Chondrocyte (in vitro differentiated cells): ENCODE measurements at regions not wholly inside any gene's neighbourhood (a gene's known extent, or its start where the extent isn't known, plus 50 kb on each side); places are given as distances from the start of the nearest gene placed in this dataset.

Experiments used
- DNase-seq: peaks from one replicate; pipeline ENCODE4 v3.0.0; 2021; ENCODE audit warnings: mixed read lengths, low spot score
- H3K27ac Mint-ChIP-seq: one replicate; pipeline ENCODE4 v1.8.0; 2021; ENCODE audit warnings: mild to moderate bottlenecking, moderate library complexity, mixed read lengths; ENCODE audit not compliant: unreplicated experiment
- H3K27me3 Mint-ChIP-seq: 2 replicates; pipeline ENCODE4 v1.8.0; 2021; ENCODE audit warnings: low read depth, mixed read lengths
- H3K36me3 Mint-ChIP-seq: 2 replicates; pipeline ENCODE4 v1.8.0; 2021; ENCODE audit warnings: low read depth, mixed read lengths
- H3K4me1 Mint-ChIP-seq: 2 replicates; pipeline ENCODE4 v1.8.0; 2021; ENCODE audit warnings: low read depth, mild to moderate bottlenecking, mixed read lengths
- H3K4me3 Mint-ChIP-seq: one replicate; pipeline ENCODE4 v1.8.0; 2021; ENCODE audit warnings: mild to moderate bottlenecking, moderate library complexity, mixed read lengths; ENCODE audit not compliant: unreplicated experiment
- H3K9me3 Mint-ChIP-seq: 2 replicates; pipeline ENCODE4 v1.8.0; 2021; ENCODE audit warnings: low read depth, mixed read lengths
- TF ChIP-seq, protein P1 (sequence below): fragments of 200-600 bp; sonication (generic); IDR thresholded peaks from 2 replicates; pipeline ENCODE4 v1.5.0; 2021; ENCODE audit warnings: antibody characterized with exemption, mild to moderate bottlenecking, moderate library complexity

DNA sequence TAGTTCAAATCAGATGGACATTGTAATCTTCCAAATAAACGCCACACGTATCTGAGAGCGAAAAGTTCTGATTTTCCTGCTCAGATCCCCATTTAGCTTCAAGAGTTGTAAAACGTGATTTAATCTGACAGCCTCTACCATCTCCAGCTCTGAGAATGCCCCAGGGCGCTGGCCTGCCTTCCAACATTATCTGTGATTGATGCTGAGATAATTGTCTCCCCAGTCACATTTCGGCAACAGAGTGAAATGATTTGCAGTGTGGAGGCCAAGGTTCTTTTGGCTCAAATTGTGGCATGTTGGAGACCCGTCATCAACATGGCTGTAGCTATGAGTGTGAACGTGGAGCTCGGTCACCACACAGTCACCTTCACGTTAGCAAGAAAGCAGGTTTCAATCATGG, 283.4 kb downstream of the BRD1 start:
- peaks cover 3% of the 10 kb centered on the region for H3K9me3 Mint-ChIP-seq
- TF ChIP-seq, protein P1, sequence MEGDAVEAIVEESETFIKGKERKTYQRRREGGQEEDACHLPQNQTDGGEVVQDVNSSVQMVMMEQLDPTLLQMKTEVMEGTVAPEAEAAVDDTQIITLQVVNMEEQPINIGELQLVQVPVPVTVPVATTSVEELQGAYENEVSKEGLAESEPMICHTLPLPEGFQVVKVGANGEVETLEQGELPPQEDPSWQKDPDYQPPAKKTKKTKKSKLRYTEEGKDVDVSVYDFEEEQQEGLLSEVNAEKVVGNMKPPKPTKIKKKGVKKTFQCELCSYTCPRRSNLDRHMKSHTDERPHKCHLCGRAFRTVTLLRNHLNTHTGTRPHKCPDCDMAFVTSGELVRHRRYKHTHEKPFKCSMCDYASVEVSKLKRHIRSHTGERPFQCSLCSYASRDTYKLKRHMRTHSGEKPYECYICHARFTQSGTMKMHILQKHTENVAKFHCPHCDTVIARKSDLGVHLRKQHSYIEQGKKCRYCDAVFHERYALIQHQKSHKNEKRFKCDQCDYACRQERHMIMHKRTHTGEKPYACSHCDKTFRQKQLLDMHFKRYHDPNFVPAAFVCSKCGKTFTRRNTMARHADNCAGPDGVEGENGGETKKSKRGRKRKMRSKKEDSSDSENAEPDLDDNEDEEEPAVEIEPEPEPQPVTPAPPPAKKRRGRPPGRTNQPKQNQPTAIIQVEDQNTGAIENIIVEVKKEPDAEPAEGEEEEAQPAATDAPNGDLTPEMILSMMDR, result no peak

DNA sequence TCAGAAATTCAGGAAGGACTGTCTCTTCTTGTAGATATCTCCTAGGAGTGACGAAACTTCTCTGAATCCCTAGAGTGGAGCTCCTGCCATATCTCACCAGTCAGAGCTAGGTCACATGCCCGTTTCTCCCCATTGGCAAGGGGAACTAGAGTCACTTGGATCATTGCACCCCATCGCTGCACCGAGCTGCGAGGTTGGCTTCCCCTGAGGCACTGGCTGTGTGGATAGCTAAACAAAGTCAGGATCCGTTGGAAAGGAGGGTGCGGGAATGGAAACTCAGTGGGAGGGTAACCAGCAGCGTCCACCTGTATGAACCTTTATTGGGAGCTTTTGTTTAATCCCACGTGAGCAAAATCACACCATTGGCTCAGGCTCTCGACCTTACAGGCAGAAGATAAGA, 283.8 kb downstream of the BRD1 start:
- Mint-ChIP-seq H3K27ac (no peak overlapping the region), H3K36me3 (no peaks in the 10 kb centered on the region), H3K4me3 (no peak overlapping the region), H3K27me3 (peaks cover 7% of the 10 kb centered on the region), H3K9me3 (peaks cover 3% of the 10 kb centered on the region), H3K4me1 (no peaks in the 10 kb centered on the region)
- TF ChIP-seq, protein P1, result no peak
- no peak for DNase-seq

More for the DNA sequence above, 283.4 kb downstream of the BRD1 start:
- no peak for DNase-seq
- no peak overlapping the region for H3K27ac Mint-ChIP-seq
- H3K4me3 Mint-ChIP-seq, result no peak overlapping the region
- peaks cover 4% of the 10 kb centered on the region for H3K27me3 Mint-ChIP-seq
- H3K36me3 Mint-ChIP-seq, result no peaks in the 10 kb centered on the region
- H3K4me1 Mint-ChIP-seq, result no peaks in the 10 kb centered on the region

DNA sequence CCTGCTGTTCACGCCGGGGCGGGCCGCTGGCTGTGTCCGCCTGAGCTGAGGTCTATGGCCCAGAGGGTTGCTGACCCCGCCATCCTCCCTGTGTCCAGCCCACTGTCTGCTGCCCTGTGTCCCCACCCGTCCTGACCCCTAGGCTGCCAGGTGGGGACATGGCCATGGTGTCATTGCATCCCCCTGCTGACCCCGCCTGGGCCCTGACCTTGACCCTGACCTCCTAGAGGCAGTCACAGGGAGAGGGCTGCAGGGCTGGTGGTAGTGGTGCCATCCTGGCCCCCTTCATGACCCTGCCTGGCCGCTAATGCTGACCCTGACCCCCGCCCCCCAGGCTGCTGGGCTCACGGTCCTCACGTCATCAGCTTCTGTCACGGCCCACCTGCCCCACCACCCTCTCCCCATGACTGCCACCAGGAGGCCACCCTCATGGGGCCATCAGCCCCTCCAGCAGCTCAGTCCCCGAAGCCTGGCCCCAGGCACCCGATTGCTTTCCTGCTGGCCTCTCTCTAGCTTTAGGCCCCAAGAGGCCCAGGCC, 285.9 kb downstream of the BRD1 start:
- TF ChIP-seq, protein P1, result no peak
- H3K9me3 Mint-ChIP-seq, result no peaks in the 10 kb centered on the region
- H3K4me1 Mint-ChIP-seq, result no peaks in the 10 kb centered on the region
- peaks cover 9% of the 10 kb centered on the region for H3K27me3 Mint-ChIP-seq
- H3K36me3 Mint-ChIP-seq, result no peaks in the 10 kb centered on the region
- DNase-seq, result no peak
- no peak overlapping the region for H3K4me3 Mint-ChIP-seq
- no peak overlapping the region for H3K27ac Mint-ChIP-seq

DNA sequence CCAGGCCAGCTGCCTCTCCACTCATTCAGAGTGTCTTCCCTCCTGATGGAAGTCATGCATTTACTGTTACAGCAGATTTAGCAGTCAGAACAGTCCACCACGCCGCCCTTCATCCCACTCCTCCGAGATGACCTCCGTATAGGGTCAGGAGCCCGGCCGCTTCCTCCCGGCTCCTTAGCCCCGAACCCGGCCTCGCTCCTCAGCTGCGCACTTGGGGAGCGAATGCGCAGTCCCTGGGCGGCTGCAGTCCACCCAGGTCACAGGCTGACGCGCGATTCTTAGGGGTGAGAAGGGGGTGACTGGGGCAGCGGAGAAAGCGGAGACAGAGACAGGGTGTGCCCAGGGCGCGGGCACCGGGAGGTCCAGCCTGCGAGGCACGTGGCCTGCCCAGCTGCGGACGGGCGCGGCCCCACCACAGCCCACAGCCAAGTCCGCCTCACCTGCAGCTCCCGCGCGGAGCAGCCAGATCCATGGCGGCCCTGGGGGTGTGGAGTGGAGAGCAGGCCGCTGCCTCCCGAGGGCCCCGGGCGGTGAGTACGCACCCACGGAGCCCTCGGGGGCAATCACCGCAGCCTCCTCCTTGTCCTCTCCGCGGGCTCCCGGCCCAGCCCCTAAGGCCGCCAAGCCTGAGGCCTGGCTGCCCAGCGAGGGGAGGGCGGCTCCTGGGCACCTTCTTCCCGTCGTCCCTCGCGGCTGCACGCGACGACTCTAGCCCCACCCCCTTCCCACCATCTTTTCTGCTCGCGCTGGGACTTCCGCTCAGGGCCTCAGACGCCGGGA, 286.6 kb downstream of the BRD1 start:
- Mint-ChIP-seq H3K27ac (no peak overlapping the region), H3K36me3 (no peaks in the 10 kb centered on the region), H3K9me3 (no peaks in the 10 kb centered on the region), H3K4me3 (no peak overlapping the region), H3K4me1 (no peaks in the 10 kb centered on the region), H3K27me3 (peaks cover 14% of the 10 kb centered on the region)
- no peak for DNase-seq
- TF ChIP-seq, protein P1, result no peak

DNA sequence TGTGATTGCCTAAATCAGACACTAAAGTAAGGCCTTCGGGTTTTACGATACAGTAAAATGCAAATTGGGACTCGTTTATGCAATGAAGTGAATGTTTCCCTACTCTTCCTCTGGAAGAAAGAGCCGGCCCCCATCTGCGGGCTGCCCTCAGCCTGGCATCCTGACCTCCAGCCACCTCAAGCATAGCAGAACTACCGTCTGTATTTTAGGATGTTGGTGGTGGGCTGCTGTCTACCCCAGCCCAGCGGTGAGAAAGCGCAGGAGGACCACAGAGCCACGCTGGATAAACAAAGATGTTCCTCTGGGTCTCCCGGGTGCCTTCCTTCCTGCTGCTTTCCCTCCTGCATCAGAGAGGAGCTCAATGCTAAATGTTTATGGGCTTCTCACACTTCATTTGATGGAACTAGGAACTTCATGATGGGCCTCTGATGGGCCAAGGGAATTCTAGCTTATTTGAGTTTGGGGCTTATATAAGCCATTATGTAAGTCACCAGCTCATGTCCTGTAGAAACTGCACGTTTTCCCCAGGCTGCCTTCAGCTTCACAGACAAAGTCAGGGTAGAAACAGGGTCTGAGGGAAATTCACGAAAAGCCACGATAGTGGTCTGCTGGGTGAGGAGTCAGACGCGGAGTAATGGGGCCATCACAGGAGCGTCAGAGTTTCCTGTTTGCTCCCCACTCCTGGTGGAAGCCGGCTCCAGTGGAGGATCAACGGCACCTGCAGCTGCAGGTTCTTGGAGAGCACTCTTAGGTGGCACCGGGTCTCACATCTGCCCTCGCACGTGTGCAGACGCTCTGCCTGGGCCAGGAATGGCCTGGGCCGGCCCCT, 287.4 kb downstream of the BRD1 start:
- H3K9me3 Mint-ChIP-seq, result no peaks in the 10 kb centered on the region
- DNase-seq, result no peak
- H3K36me3 Mint-ChIP-seq, result no peaks in the 10 kb centered on the region
- no peak overlapping the region for H3K4me3 Mint-ChIP-seq
- peaks cover 17% of the 10 kb centered on the region for H3K27me3 Mint-ChIP-seq
- H3K27ac Mint-ChIP-seq, result no peak overlapping the region
- TF ChIP-seq, protein P1, result no peak
- H3K4me1 Mint-ChIP-seq, result no peaks in the 10 kb centered on the region
